IMR-90 (cell line): ENCODE measurements at regions not wholly inside any gene's neighbourhood (a gene's known extent, or its start where the extent isn't known, plus 50 kb on each side); places are given as distances from the start of the nearest gene placed in this dataset.

Source experiments
- ATAC-seq: fragments of 200-7000 bp; cut with Tn5 transposase; 2 replicates; pipeline ENCODE4 v1.9.1; 2020; ENCODE audit warnings: low read depth, mild to moderate bottlenecking, moderate library complexity
- BruUV-seq: library from RNA; stranded (reverse); fragments of 400-500 nt; replicated peaks from 2 replicates; lab custom pipeline; 2021; lab: Mats Ljungman, UMichigan
- CTCF ChIA-PET: fragments of 300-600 bp; formaldehyde crosslinking; extraction: SDS; loops from one replicate; lab custom pipeline; 2021; ENCODE audit warnings: antibody characterized with exemption; lab: Yijun Ruan, JAX
- POLR2A ChIA-PET: fragments of 300-600 bp; sonication (Branson Sonifier 250); formaldehyde crosslinking; loops from one replicate; lab custom pipeline; 2022; ENCODE audit warnings: antibody characterized with exemption; ENCODE audit not compliant: unreplicated experiment; lab: Charles Lee
- DNase-seq: peaks from one replicate; pipeline ENCODE4 v3.0.0; 2013
- H2AFZ ChIP-seq: replicated peaks from 2 replicates; pipeline ENCODE3; 2013; ENCODE audit warnings: low read length, mild to moderate bottlenecking; ENCODE audit not compliant: poor library complexity
- H2AK5ac ChIP-seq: 2 replicates; pipeline ENCODE4 v1.6.1; 2013; ENCODE audit warnings: low read depth, low read length, inconsistent platforms
- H2AK9ac ChIP-seq: replicated peaks from 2 replicates; pipeline ENCODE3; 2013; ENCODE audit warnings: mild to moderate bottlenecking, low read depth, low read length, moderate library complexity; ENCODE audit not compliant: poor library complexity
- H2BK120ac ChIP-seq: 2 replicates; pipeline ENCODE4 v1.6.1; 2013; ENCODE audit warnings: low read depth, low read length, inconsistent platforms
- H2BK15ac ChIP-seq: 3 replicates; pipeline ENCODE4 v1.6.1; 2013; ENCODE audit warnings: low read depth, low read length, inconsistent platforms
- H2BK20ac ChIP-seq: 2 replicates; pipeline ENCODE4 v1.6.1; 2013; ENCODE audit warnings: low read depth, mild to moderate bottlenecking, inconsistent platforms, low read length, moderate library complexity
- H2BK5ac ChIP-seq: 2 replicates; pipeline ENCODE4 v1.6.1; 2013; ENCODE audit warnings: mild to moderate bottlenecking, low read depth, low read length, inconsistent platforms; ENCODE audit not compliant: poor library complexity, severe bottlenecking
- H3K14ac ChIP-seq: replicated peaks from 2 replicates; pipeline ENCODE4 v1.6.1; 2013; ENCODE audit warnings: low read depth, low read length, inconsistent platforms
- H3K18ac ChIP-seq: 2 replicates; pipeline ENCODE4 v1.6.1; 2013; ENCODE audit warnings: low read depth, low read length, control low read depth
- H3K23ac ChIP-seq: 2 replicates; pipeline ENCODE4 v1.6.1; 2013; ENCODE audit warnings: low read depth, low read length, inconsistent platforms
- H3K27ac ChIP-seq: 2 replicates; pipeline ENCODE4 v1.5.1; 2013; ENCODE audit warnings: mild to moderate bottlenecking, control low read depth, low read length; ENCODE audit not compliant: insufficient read depth
- H3K27me3 ChIP-seq: 2 replicates; pipeline ENCODE4 v1.6.1; 2013; ENCODE audit warnings: low read length; ENCODE audit not compliant: control insufficient read depth, insufficient read depth
- H3K36me3 ChIP-seq: 2 replicates; pipeline ENCODE4 v1.6.1; 2013; ENCODE audit warnings: low read length, mixed read lengths; ENCODE audit not compliant: control insufficient read depth, insufficient read depth
- H3K4ac ChIP-seq: 2 replicates; pipeline ENCODE4 v1.6.1; 2013; ENCODE audit warnings: low read depth, low read length, inconsistent platforms
- H3K4me1 ChIP-seq: 2 replicates; pipeline ENCODE4 v1.6.1; 2013; ENCODE audit warnings: low read length, mixed read lengths; ENCODE audit not compliant: control insufficient read depth, insufficient read depth
- H3K4me2 ChIP-seq: 2 replicates; pipeline ENCODE4 v1.6.1; 2013; ENCODE audit warnings: low read depth, mild to moderate bottlenecking, control low read depth, low read length, moderate library complexity
- H3K4me3 ChIP-seq: 2 replicates; pipeline ENCODE4 v1.5.1; 2013; ENCODE audit warnings: low read depth, mild to moderate bottlenecking, control low read depth, low read length, moderate library complexity; ENCODE audit not compliant: insufficient read depth
- H3K56ac ChIP-seq: 2 replicates; pipeline ENCODE4 v1.6.1; 2013; ENCODE audit warnings: low read length, inconsistent platforms; ENCODE audit not compliant: insufficient read depth; ENCODE audit errors: extremely low read depth
- H3K79me1 ChIP-seq, 2 experiments: 2 replicates each; pipeline ENCODE4 v1.6.1; 2013; ENCODE audit warnings: low read length in 2 of 2, inconsistent platforms in 1 of 2, low read depth in 1 of 2
- H3K9ac ChIP-seq: 2 replicates; pipeline ENCODE4 v1.6.1; 2013; ENCODE audit warnings: low read depth, low read length, control low read depth
- H3K9me1 ChIP-seq: 2 replicates; pipeline ENCODE4 v1.6.1; 2013; ENCODE audit warnings: low read length, inconsistent platforms; ENCODE audit not compliant: insufficient read depth
- H3K9me3 ChIP-seq: 2 replicates; pipeline ENCODE4 v1.6.1; 2013; ENCODE audit warnings: low read length; ENCODE audit not compliant: control insufficient read depth, insufficient read depth
- H4K20me1 ChIP-seq: 2 replicates; pipeline ENCODE4 v1.6.1; 2013; ENCODE audit warnings: low read length, inconsistent platforms; ENCODE audit not compliant: insufficient read depth
- H4K5ac ChIP-seq: 2 replicates; pipeline ENCODE4 v1.6.1; 2013; ENCODE audit warnings: mild to moderate bottlenecking, low read depth, low read length, control low read depth
- H4K8ac ChIP-seq, 2 experiments: 2 replicates each; pipeline ENCODE4 v1.6.1; 2013; ENCODE audit warnings: low read depth in 2 of 2, low read length in 2 of 2, control low read depth in 1 of 2, inconsistent platforms in 1 of 2
- H4K91ac ChIP-seq: 2 replicates; pipeline ENCODE4 v1.6.1; 2013; ENCODE audit warnings: low read depth, low read length, inconsistent platforms; ENCODE audit not compliant: insufficient read depth
- CEBPB ChIP-seq: IDR thresholded peaks from 2 replicates; pipeline ENCODE4 v1.6.1; 2012; ENCODE audit warnings: low read depth, low read length, improper control_type of control experiment
- MAZ ChIP-seq: IDR thresholded peaks from 2 replicates; pipeline ENCODE4 v1.6.1; 2012; ENCODE audit warnings: low read depth, mild to moderate bottlenecking, low read length, improper control_type of control experiment, moderate library complexity, borderline replicate concordance
- NFE2L2 ChIP-seq: fragments of 150-350 bp; IDR thresholded peaks from 2 replicates; pipeline ENCODE4 v1.6.1; 2016; ENCODE audit warnings: low read depth, mild to moderate bottlenecking, low read length
- POLR2A ChIP-seq: IDR thresholded peaks from 2 replicates; pipeline ENCODE4 v1.6.1; 2012; ENCODE audit warnings: mild to moderate bottlenecking, low read depth, low read length
- RAD21 ChIP-seq: IDR thresholded peaks from 2 replicates; pipeline ENCODE4 v1.6.1; 2012; ENCODE audit warnings: low read length, improper control_type of control experiment
- RCOR1 ChIP-seq: IDR thresholded peaks from 2 replicates; pipeline ENCODE4 v1.6.1; 2012; ENCODE audit warnings: mild to moderate bottlenecking, low read length, improper control_type of control experiment; ENCODE audit not compliant: insufficient replicate concordance
- SMC3 ChIP-seq: fragments of 150-350 bp; IDR thresholded peaks from 2 replicates; pipeline ENCODE4 v1.6.1; 2016; ENCODE audit warnings: low read depth, mild to moderate bottlenecking, antibody characterized with exemption, low read length, moderate library complexity
- WGBS, 2 experiments: methylation state at CpG; one replicate each; pipeline versions ENCODE4 v1.1.5 to v1.1.7; 2013; ENCODE audit warnings: missing lambda C conversion rate in 2 of 2; ENCODE audit not compliant: insufficient read length in 1 of 2; ENCODE audit errors: extremely low coverage in 2 of 2; 5-methylcytosine and 5-hydroxymethylcytosine counted together
- dilution Hi-C: fragments of 300-500 bp; cut with HindIII; formaldehyde crosslinking; loops from one replicate; pipeline ENCODE4 v1.14.3; 2018; ENCODE audit warnings: low sequenced_read_pairs; ENCODE audit not compliant: unreplicated experiment
- in situ Hi-C: fragments of 300-500 bp; cut with MboI; formaldehyde crosslinking; loops from 3 replicates; pipeline ENCODE4 v1.14.3; 2019; ENCODE audit warnings: low sequenced_read_pairs, inconsistent platforms, mixed read lengths
- intact Hi-C: fragments of 100-400 bp; cut with micrococcal nuclease; formaldehyde crosslinking; loops from 2 replicates; pipeline ENCODE4 v1.10.0; 2022
- TF ChIP-seq, protein P1 (sequence below): conservative IDR thresholded peaks from 2 replicates; pipeline ENCODE4 v1.5.1; 2012; ENCODE audit warnings: mild to moderate bottlenecking, low read depth, low read length, improper control_type of control experiment
- TF ChIP-seq, protein P2 (sequence below): fragments of 150-350 bp; IDR thresholded peaks from 2 replicates; pipeline ENCODE4 v1.6.1; 2016; ENCODE audit warnings: low read depth, mild to moderate bottlenecking, low read length, moderate library complexity, borderline replicate concordance

DNA sequence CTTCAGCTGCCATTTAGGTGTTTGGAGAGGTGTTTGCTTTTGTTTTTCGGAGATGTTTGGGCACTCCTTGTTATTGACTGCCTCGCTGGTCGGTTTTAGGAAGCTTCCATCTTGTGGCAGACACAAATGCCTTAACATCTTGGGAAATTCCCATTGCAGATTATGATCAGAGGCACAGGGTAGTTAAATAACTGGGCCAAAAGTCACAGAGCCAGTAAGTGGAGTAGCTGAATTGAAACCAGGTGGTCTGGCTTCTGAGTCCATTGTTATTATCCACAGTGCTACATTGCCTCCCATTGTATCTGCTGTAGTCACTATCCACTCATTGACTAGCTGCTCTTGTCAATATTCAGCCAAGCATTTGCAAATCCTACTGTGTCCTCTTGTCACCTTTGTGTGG lies 138.2 kb upstream of the PLPP4 start:
- no peak overlapping the region for H3K23ac ChIP-seq
- H2BK20ac ChIP-seq, result no peak overlapping the region
- peaks cover 29% of the 10 kb centered on the region for H3K9me3 ChIP-seq
- H4K5ac ChIP-seq, result no peak overlapping the region
- BruUV-seq, result no TSS peak
- no peak overlapping the region for H2BK120ac ChIP-seq
- intact Hi-C loops (loop anchor here (5.0 kb wide), 1 partner anchor 243 kb away; no protein-coding TSS in a partner anchor), in situ Hi-C loops (no loop called here), dilution Hi-C loops (no loop called here)
- no peak overlapping the region for H2BK15ac ChIP-seq
- no peak overlapping the region for H3K27ac ChIP-seq
- no peaks in the 10 kb centered on the region for H3K27me3 ChIP-seq
- DNase-seq, result no peak
- no peak overlapping the region for H3K9ac ChIP-seq
- H3K4me2 ChIP-seq, result no peak overlapping the region
- TF ChIP-seq, protein P1, sequence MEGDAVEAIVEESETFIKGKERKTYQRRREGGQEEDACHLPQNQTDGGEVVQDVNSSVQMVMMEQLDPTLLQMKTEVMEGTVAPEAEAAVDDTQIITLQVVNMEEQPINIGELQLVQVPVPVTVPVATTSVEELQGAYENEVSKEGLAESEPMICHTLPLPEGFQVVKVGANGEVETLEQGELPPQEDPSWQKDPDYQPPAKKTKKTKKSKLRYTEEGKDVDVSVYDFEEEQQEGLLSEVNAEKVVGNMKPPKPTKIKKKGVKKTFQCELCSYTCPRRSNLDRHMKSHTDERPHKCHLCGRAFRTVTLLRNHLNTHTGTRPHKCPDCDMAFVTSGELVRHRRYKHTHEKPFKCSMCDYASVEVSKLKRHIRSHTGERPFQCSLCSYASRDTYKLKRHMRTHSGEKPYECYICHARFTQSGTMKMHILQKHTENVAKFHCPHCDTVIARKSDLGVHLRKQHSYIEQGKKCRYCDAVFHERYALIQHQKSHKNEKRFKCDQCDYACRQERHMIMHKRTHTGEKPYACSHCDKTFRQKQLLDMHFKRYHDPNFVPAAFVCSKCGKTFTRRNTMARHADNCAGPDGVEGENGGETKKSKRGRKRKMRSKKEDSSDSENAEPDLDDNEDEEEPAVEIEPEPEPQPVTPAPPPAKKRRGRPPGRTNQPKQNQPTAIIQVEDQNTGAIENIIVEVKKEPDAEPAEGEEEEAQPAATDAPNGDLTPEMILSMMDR, result no peak
- TF ChIP-seq POLR2A (no peak), RAD21 (no peak), NFE2L2 (no peak), CEBPB (no peak), MAZ (no peak), SMC3 (no peak), RCOR1 (no peak)
- TF ChIP-seq, protein P2, sequence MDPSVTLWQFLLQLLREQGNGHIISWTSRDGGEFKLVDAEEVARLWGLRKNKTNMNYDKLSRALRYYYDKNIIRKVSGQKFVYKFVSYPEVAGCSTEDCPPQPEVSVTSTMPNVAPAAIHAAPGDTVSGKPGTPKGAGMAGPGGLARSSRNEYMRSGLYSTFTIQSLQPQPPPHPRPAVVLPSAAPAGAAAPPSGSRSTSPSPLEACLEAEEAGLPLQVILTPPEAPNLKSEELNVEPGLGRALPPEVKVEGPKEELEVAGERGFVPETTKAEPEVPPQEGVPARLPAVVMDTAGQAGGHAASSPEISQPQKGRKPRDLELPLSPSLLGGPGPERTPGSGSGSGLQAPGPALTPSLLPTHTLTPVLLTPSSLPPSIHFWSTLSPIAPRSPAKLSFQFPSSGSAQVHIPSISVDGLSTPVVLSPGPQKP, result no peak
- no peaks in the 10 kb centered on the region for H3K9me1 ChIP-seq
- no peaks in the 10 kb centered on the region for H3K36me3 ChIP-seq
- no peak overlapping the region for H3K56ac ChIP-seq
- ATAC-seq, result no peak
- H4K20me1 ChIP-seq, result no peaks in the 10 kb centered on the region
- no peak overlapping the region for H2AK9ac ChIP-seq
- CTCF ChIA-PET, result no interaction called here
- H4K8ac ChIP-seq, result no peak overlapping the region
- H3K18ac ChIP-seq, result no peak overlapping the region
- no peak overlapping the region for H2AFZ ChIP-seq
- no peaks in the 10 kb centered on the region for H3K4me1 ChIP-seq
- H4K91ac ChIP-seq, result no peak overlapping the region
- 30% methylated on average over 2 of the region's 3 CpGs; no CpG with 5 or more reads in 1 of the 2 experiments for WGBS, 2 experiments
- H3K4me3 ChIP-seq, result no peak overlapping the region
- H3K4ac ChIP-seq, result no peak overlapping the region
- POLR2A ChIA-PET, result no interaction called here
- no peak overlapping the region for H2AK5ac ChIP-seq
- H2BK5ac ChIP-seq, result no peak overlapping the region
- H3K79me1 ChIP-seq, result no peaks in the 10 kb centered on the region
- H3K14ac ChIP-seq, result no peak overlapping the region
